ENCODE measurements at regions not wholly inside any gene's neighbourhood (a gene's known extent, or its start where the extent isn't known, plus 50 kb on each side); places are given as distances from the start of the nearest gene placed in this dataset.

DNA sequence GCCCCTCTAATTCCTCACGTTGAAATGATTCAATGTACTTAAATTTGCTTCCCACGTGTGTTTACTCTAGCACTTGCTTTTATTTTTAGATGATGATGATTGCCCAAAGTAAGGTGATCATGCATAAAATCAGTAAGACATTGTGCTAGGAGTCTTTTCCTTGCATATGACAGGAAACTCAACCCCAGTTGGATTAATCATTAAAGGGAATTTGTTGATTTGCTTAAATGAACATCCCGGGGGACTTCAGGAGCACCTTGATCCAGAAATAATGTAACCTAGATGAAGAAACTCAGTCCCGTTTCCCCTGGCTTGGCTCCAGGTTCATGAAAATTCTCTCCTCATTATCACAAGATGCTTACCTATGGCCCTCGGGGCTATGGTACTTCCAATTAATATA lies 106.1 kb upstream of the STC2 start:
- no peak overlapping the region for H3K27ac ChIP-seq (ENCODE audit: insufficient read depth in 1 of 2, low read depth in 1 of 2, low read length in 2 of 2, poor library complexity in 1 of 2, severe bottlenecking in 2 of 2)
- 87% methylated on average over 4 of the region's 5 CpGs for WGBS (ENCODE audit: insufficient coverage)
- no peak overlapping the region for H3K4me3 ChIP-seq (ENCODE audit: control insufficient read depth in 1 of 7, extremely low read depth in 1 of 7, insufficient read depth in 4 of 7, low read depth in 2 of 7, low read length in 6 of 7)
- ChIA-PET POLR2A (no interaction called here), CTCF (no interaction called here)
- no peak for DNase-seq
- no peaks in the 10 kb centered on the region for H3K4me1 ChIP-seq (ENCODE audit: control extremely low read depth in 1 of 4, control insufficient read depth in 4 of 4, insufficient read depth in 4 of 4, low read length in 3 of 4)
- H3K27me3 ChIP-seq (replicated peaks in 2 of 5; ENCODE audit: control insufficient read depth in 4 of 5, insufficient read depth in 5 of 5, low read length in 4 of 5), result peaks cover 0 to 21% (median 2%) of the 10 kb centered on the region in 5 experiments
- H3K36me3 ChIP-seq (ENCODE audit: control insufficient read depth in 4 of 4, insufficient read depth in 4 of 4, low read length in 3 of 4), result no peaks in the 10 kb centered on the region
- H3K9me3 ChIP-seq (ENCODE audit: control extremely low read depth in 1 of 5, control insufficient read depth in 4 of 5, insufficient read depth in 2 of 5, low read depth in 1 of 5, low read length in 4 of 5), result no peaks in the 10 kb centered on the region

DNA sequence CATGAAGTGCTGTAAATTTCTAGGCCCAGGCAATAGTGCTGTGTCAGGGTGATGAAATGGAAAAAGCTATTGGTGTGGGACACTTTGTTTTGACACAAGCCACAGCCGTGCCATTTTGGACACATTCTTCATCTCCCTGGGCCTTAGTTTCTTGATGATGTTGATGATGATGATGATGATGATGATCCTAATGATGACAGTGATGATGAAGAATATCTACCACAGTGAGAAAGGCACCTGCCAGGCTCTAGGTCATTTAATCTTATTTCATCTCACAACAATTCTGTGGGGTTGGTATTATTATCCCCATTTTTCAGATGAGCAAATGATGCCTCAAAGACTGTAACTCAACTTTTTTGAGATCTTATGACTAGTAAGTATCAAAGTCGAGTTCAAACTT lies 102.2 kb upstream of the STC2 start:
- POLR2A ChIA-PET, result no interaction called here
- Histone ChIP-seq H3K27me3 (replicated peaks in 2 of 5; ENCODE audit: control insufficient read depth in 4 of 5, insufficient read depth in 5 of 5, low read length in 4 of 5) (peaks cover 0 to 13% (median 2%) of the 10 kb centered on the region in 5 experiments), H3K9me3 (ENCODE audit: control extremely low read depth in 1 of 5, control insufficient read depth in 4 of 5, insufficient read depth in 2 of 5, low read depth in 1 of 5, low read length in 4 of 5) (no peaks in the 10 kb centered on the region), H3K36me3 (ENCODE audit: control insufficient read depth in 4 of 4, insufficient read depth in 4 of 4, low read length in 3 of 4) (no peaks in the 10 kb centered on the region), H3K27ac (ENCODE audit: insufficient read depth in 1 of 2, low read depth in 1 of 2, low read length in 2 of 2, poor library complexity in 1 of 2, severe bottlenecking in 2 of 2) (no peak overlapping the region), H3K4me1 (ENCODE audit: control extremely low read depth in 1 of 4, control insufficient read depth in 4 of 4, insufficient read depth in 4 of 4, low read length in 3 of 4) (no peaks in the 10 kb centered on the region), H3K4me3 (ENCODE audit: control insufficient read depth in 1 of 7, extremely low read depth in 1 of 7, insufficient read depth in 4 of 7, low read depth in 2 of 7, low read length in 6 of 7) (no peak overlapping the region)
- DNase-seq, result no peak
- CTCF ChIA-PET, result no interaction called here
- no CpG with 5 or more reads among the region's 2 CpGs for WGBS (ENCODE audit: insufficient coverage)

DNA sequence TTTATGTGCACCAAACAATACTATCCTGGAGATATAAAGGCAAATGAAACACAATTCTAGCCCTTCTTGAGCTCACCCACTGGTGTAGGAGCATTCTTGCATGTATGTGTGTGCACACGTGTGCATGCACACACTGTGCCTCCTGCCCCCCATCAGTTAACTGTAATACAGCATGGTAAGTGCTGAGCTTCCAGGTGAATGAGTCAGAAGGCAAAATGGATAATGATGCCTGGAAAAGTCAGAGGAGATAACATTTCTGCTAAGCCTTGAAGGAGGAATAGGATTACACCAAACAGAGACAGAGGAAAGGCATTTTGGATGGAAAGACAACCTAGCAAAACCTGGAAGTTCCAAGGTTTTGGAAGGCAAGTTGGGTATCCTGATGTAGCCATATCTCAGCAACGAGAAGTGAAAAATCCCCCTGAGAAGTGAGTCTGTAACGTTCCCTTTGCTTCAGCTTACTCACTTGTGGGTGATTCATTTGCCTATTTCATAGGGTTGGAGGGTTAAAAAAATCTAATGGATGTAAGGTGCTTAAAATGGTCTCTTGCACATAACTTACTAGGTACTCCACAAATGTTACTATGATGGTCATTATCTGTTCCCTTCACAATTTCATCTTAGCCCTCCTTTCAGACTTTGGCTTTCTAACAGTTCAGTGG lies 101.4 kb upstream of the STC2 start:
- no peaks in the 10 kb centered on the region for H3K36me3 ChIP-seq (ENCODE audit: control insufficient read depth in 4 of 4, insufficient read depth in 4 of 4, low read length in 3 of 4)
- no peaks in the 10 kb centered on the region for H3K4me1 ChIP-seq (ENCODE audit: control extremely low read depth in 1 of 4, control insufficient read depth in 4 of 4, insufficient read depth in 4 of 4, low read length in 3 of 4)
- no peak overlapping the region for H3K4me3 ChIP-seq (ENCODE audit: control insufficient read depth in 1 of 7, extremely low read depth in 1 of 7, insufficient read depth in 4 of 7, low read depth in 2 of 7, low read length in 6 of 7)
- H3K9me3 ChIP-seq (ENCODE audit: control extremely low read depth in 1 of 5, control insufficient read depth in 4 of 5, insufficient read depth in 2 of 5, low read depth in 1 of 5, low read length in 4 of 5), result no peaks in the 10 kb centered on the region
- H3K27ac ChIP-seq (ENCODE audit: insufficient read depth in 1 of 2, low read depth in 1 of 2, low read length in 2 of 2, poor library complexity in 1 of 2, severe bottlenecking in 2 of 2), result no peak overlapping the region
- H3K27me3 ChIP-seq (replicated peaks in 2 of 5; ENCODE audit: control insufficient read depth in 4 of 5, insufficient read depth in 5 of 5, low read length in 4 of 5), result peaks cover 0 to 8% (median 2%) of the 10 kb centered on the region in 5 experiments
- CTCF ChIA-PET, result no interaction called here
- no peak for DNase-seq
- WGBS (ENCODE audit: insufficient coverage), result 94% methylated on average over 3 of the region's 3 CpGs
- POLR2A ChIA-PET, result no interaction called here

DNA sequence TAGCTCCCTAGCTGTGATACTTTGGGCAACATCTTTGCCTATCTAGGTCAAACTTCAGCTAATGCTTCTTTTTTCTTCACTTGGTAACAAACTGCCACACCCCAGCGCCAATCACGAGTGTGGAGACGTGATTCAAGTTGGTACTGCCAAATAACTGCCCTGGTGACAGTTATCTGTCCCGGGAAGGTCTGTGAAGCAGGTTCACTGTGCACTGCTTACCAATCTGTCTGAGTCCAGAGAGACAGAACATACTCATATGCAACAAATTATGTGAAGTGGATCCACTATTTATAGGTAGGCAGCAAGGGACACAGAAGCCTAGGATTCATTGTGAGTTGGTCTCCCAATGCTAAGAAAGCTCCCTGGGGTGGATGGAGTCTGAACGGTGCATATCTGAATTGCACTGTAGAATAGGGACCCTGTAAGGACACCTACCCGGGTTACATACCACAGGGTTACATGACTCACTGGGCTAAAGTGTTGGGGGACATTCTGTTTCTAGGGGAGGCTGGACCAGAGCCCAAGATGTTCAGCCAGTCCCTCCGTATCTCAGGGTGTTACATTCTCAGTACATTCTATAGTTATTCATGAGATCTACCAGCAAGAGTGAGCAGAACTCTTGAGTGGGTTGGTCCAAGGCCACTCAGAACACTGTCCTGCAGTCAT lies 95.4 kb upstream of the STC2 start:
- 92% methylated on average over 4 of the region's 7 CpGs for WGBS (ENCODE audit: insufficient coverage)

DNA sequence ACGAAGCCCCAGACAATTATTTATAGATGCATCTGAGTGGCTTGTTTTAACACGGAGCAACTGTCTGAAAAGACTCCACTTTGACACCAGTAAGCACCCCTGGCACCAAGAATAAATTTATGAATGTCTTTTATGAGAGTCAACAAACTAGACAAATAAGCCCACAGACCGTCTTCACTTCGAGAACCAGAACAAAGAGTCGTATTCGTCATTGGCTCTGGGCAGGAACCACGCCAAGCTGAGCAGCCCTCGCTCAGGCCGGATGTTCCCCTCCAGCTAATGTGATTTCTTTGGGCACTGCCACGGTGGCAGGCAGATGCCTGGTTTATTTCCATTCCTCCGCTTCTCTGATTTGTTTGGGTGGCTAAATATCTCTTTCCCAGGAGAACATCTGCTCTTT lies 91.9 kb upstream of the STC2 start:
- no peaks in the 10 kb centered on the region for H3K27me3 ChIP-seq (replicated peaks in 2 of 5; ENCODE audit: control insufficient read depth in 4 of 5, insufficient read depth in 5 of 5, low read length in 4 of 5)
- no peaks in the 10 kb centered on the region for H3K36me3 ChIP-seq (ENCODE audit: control insufficient read depth in 4 of 4, insufficient read depth in 4 of 4, low read length in 3 of 4)
- no peak overlapping the region for H3K27ac ChIP-seq (ENCODE audit: insufficient read depth in 1 of 2, low read depth in 1 of 2, low read length in 2 of 2, poor library complexity in 1 of 2, severe bottlenecking in 2 of 2)
- no peak for DNase-seq
- no peak overlapping the region for H3K4me3 ChIP-seq (ENCODE audit: control insufficient read depth in 1 of 7, extremely low read depth in 1 of 7, insufficient read depth in 4 of 7, low read depth in 2 of 7, low read length in 6 of 7)
- CTCF ChIA-PET, result no interaction called here
- POLR2A ChIA-PET, result no interaction called here
- peaks cover 0 to 24% (median 5%) of the 10 kb centered on the region in 5 experiments for H3K9me3 ChIP-seq (ENCODE audit: control extremely low read depth in 1 of 5, control insufficient read depth in 4 of 5, insufficient read depth in 2 of 5, low read depth in 1 of 5, low read length in 4 of 5)
- WGBS (ENCODE audit: insufficient coverage), result 96% methylated on average over 8 of the region's 11 CpGs
- H3K4me1 ChIP-seq (ENCODE audit: control extremely low read depth in 1 of 4, control insufficient read depth in 4 of 4, insufficient read depth in 4 of 4, low read length in 3 of 4), result no peaks in the 10 kb centered on the region

More for the DNA sequence above, 95.4 kb upstream of the STC2 start:
- H3K36me3 ChIP-seq (ENCODE audit: control insufficient read depth in 4 of 4, insufficient read depth in 4 of 4, low read length in 3 of 4), result no peaks in the 10 kb centered on the region
- peaks cover 0 to 16% (median 5%) of the 10 kb centered on the region in 5 experiments for H3K9me3 ChIP-seq (ENCODE audit: control extremely low read depth in 1 of 5, control insufficient read depth in 4 of 5, insufficient read depth in 2 of 5, low read depth in 1 of 5, low read length in 4 of 5)
- no peak overlapping the region for H3K27ac ChIP-seq (ENCODE audit: insufficient read depth in 1 of 2, low read depth in 1 of 2, low read length in 2 of 2, poor library complexity in 1 of 2, severe bottlenecking in 2 of 2)
- DNase-seq, result no peak
- H3K4me1 ChIP-seq (ENCODE audit: control extremely low read depth in 1 of 4, control insufficient read depth in 4 of 4, insufficient read depth in 4 of 4, low read length in 3 of 4), result no peaks in the 10 kb centered on the region
- no peak overlapping the region for H3K4me3 ChIP-seq (ENCODE audit: control insufficient read depth in 1 of 7, extremely low read depth in 1 of 7, insufficient read depth in 4 of 7, low read depth in 2 of 7, low read length in 6 of 7)
- H3K27me3 ChIP-seq (replicated peaks in 2 of 5; ENCODE audit: control insufficient read depth in 4 of 5, insufficient read depth in 5 of 5, low read length in 4 of 5), result peaks cover 0 to 1% (median 0%) of the 10 kb centered on the region in 5 experiments
- ChIA-PET POLR2A (no interaction called here), CTCF (no interaction called here)

DNA sequence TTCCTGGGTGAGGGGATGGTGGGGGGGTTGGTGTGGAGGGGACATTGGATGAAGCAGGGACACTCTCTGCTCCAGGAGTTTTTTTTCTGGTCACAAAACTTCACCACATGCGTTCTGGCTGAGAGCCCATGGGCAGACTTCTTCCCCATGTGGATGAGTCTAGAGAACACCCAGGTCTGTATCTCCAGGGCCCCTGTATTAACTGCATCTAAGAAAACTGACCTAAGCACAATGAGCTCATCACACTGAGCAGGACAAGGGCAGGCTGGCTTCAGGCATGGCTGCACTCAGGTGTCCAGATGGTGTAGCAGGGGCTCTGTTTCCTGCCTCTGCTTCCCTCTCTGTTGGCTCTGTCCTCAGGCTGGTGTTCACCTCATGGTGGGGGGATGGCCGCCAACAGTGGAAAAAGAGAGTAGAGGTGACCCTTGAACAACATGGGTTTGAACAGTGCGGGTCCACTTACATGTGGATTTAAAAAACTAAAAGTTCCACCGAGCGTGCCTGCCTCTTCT lies 85.3 kb upstream of the STC2 start:
- WGBS (ENCODE audit: insufficient coverage), result 90% methylated on average over 2 of the region's 5 CpGs
- ChIA-PET POLR2A (no interaction called here), CTCF (no interaction called here)
- DNase-seq, result no peak
- Histone ChIP-seq H3K9me3 (ENCODE audit: control extremely low read depth in 1 of 5, control insufficient read depth in 4 of 5, insufficient read depth in 2 of 5, low read depth in 1 of 5, low read length in 4 of 5) (peaks cover 0 to 7% (median 0%) of the 10 kb centered on the region in 5 experiments), H3K36me3 (ENCODE audit: control insufficient read depth in 4 of 4, insufficient read depth in 4 of 4, low read length in 3 of 4) (no peaks in the 10 kb centered on the region), H3K4me1 (ENCODE audit: control extremely low read depth in 1 of 4, control insufficient read depth in 4 of 4, insufficient read depth in 4 of 4, low read length in 3 of 4) (no peaks in the 10 kb centered on the region), H3K27me3 (replicated peaks in 2 of 5; ENCODE audit: control insufficient read depth in 4 of 5, insufficient read depth in 5 of 5, low read length in 4 of 5) (peaks cover 0 to 4% (median 0%) of the 10 kb centered on the region in 5 experiments), H3K27ac (ENCODE audit: insufficient read depth in 1 of 2, low read depth in 1 of 2, low read length in 2 of 2, poor library complexity in 1 of 2, severe bottlenecking in 2 of 2) (no peak overlapping the region), H3K4me3 (ENCODE audit: control insufficient read depth in 1 of 7, extremely low read depth in 1 of 7, insufficient read depth in 4 of 7, low read depth in 2 of 7, low read length in 6 of 7) (no peak overlapping the region)

DNA sequence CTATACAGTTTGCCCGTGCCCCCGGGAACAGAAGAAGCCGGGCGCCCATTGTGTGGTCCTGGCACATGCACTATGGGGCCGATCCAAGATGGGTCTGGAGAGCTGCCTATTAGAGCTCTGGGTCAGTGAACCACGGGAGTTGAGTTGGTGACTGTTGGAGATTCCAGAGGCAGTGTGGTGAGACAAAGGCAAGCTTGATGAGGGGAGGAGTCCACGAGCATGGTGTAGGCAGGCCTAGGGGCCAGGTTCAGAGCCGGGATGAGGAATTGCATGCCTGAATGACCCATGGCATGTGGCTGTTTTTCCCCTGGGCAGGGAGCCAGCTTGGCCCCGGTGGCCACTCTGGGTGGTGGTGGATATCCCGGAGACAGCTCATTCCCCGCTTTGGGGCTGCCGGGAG lies 84.4 kb upstream of the STC2 start:
- POLR2A ChIA-PET, result no interaction called here
- Histone ChIP-seq H3K4me3 (ENCODE audit: control insufficient read depth in 1 of 7, extremely low read depth in 1 of 7, insufficient read depth in 4 of 7, low read depth in 2 of 7, low read length in 6 of 7) (no peak overlapping the region), H3K4me1 (ENCODE audit: control extremely low read depth in 1 of 4, control insufficient read depth in 4 of 4, insufficient read depth in 4 of 4, low read length in 3 of 4) (no peaks in the 10 kb centered on the region), H3K27me3 (replicated peaks in 2 of 5; ENCODE audit: control insufficient read depth in 4 of 5, insufficient read depth in 5 of 5, low read length in 4 of 5) (peaks cover 0 to 4% (median 0%) of the 10 kb centered on the region in 5 experiments), H3K9me3 (ENCODE audit: control extremely low read depth in 1 of 5, control insufficient read depth in 4 of 5, insufficient read depth in 2 of 5, low read depth in 1 of 5, low read length in 4 of 5) (peaks cover 0 to 5% (median 0%) of the 10 kb centered on the region in 5 experiments), H3K36me3 (ENCODE audit: control insufficient read depth in 4 of 4, insufficient read depth in 4 of 4, low read length in 3 of 4) (no peaks in the 10 kb centered on the region), H3K27ac (ENCODE audit: insufficient read depth in 1 of 2, low read depth in 1 of 2, low read length in 2 of 2, poor library complexity in 1 of 2, severe bottlenecking in 2 of 2) (no peak overlapping the region)
- 96% methylated on average over 10 of the region's 12 CpGs for WGBS (ENCODE audit: insufficient coverage)
- DNase-seq, result no peak
- CTCF ChIA-PET, result no interaction called here

Data from common myeloid progenitor, CD34-positive (primary cell).